Astrocyte of the cerebellum (primary cell): ENCODE measurements at regions not wholly inside any gene's neighbourhood (a gene's known extent, or its start where the extent isn't known, plus 50 kb on each side); places are given as distances from the start of the nearest gene placed in this dataset.
A peak's percentile ranks its signal among the peaks of the same experiment; 100 is the strongest.
"Not testable (repeated sequence)": the region's sequence is repeated elsewhere in the genome, so short reads cannot be mapped to it uniquely, and the experiment has no call there.

ENCODE experiments used
- DNase-seq: peaks from one replicate; pipeline ENCODE4 v3.0.0-alpha.2; 2011; ENCODE audit warnings: low read depth
- H3K4me3 ChIP-seq: 2 replicates; pipeline ENCODE4 v1.5.1; 2011; ENCODE audit warnings: mild to moderate bottlenecking, low read depth, low read length, moderate library complexity
- in situ Hi-C: cut with HindIII; loops from 2 replicates; pipeline ENCODE4 v1.10.0; 2017; ENCODE audit warnings: low sequenced_read_pairs
- TF ChIP-seq, protein P1 (sequence below): IDR thresholded peaks from 2 replicates; pipeline ENCODE4 v1.5.1; 2012; ENCODE audit warnings: low read length, low read depth, moderate library complexity, mild to moderate bottlenecking; ENCODE audit errors: missing control alignments

DNA sequence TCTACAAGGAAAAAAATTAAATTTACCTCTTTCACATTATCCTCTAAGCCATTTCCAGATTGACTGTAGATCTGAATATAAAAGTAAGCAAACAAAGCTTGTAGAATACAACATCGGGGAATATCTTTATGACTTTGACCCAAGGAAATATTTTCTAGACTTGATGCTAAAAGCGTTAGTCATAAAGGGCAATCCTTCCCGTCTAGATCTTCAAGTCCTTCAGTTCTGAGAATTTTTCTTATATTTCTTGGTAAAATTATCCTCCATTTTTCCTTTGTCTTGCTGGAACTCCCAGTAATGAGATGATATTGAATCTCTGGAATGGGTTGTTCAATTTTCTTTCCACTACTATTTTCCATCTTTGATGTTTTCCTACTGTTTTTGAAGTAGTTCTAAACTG lies 77.8 kb upstream of the ZNF184 start:
- no peak for DNase-seq
- H3K4me3 ChIP-seq: no peak overlapping the region
- TF ChIP-seq, protein P1, sequence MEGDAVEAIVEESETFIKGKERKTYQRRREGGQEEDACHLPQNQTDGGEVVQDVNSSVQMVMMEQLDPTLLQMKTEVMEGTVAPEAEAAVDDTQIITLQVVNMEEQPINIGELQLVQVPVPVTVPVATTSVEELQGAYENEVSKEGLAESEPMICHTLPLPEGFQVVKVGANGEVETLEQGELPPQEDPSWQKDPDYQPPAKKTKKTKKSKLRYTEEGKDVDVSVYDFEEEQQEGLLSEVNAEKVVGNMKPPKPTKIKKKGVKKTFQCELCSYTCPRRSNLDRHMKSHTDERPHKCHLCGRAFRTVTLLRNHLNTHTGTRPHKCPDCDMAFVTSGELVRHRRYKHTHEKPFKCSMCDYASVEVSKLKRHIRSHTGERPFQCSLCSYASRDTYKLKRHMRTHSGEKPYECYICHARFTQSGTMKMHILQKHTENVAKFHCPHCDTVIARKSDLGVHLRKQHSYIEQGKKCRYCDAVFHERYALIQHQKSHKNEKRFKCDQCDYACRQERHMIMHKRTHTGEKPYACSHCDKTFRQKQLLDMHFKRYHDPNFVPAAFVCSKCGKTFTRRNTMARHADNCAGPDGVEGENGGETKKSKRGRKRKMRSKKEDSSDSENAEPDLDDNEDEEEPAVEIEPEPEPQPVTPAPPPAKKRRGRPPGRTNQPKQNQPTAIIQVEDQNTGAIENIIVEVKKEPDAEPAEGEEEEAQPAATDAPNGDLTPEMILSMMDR: no peak
- in situ Hi-C loops: no loop called here

DNA sequence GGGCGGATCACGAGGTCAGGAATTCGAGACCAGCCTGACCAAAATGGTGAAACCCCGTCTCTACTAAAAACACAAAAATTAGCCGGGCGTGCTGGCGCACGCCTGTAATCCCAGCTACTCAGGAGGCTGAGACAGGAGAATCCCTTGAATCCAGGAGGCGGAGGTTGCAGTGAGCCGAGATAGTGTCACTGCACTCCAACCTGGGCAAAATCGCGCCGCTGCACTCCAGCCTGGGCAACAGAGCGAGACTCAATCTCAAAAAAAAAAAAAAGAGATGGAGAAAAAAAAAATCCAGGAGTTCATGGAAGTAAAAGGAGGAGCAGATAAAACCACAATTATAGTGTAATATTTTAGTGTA lies 76.3 kb upstream of the ZNF184 start:
- in situ Hi-C loops, H3K4me3 ChIP-seq, DNase-seq: not testable (repeated sequence)

DNA sequence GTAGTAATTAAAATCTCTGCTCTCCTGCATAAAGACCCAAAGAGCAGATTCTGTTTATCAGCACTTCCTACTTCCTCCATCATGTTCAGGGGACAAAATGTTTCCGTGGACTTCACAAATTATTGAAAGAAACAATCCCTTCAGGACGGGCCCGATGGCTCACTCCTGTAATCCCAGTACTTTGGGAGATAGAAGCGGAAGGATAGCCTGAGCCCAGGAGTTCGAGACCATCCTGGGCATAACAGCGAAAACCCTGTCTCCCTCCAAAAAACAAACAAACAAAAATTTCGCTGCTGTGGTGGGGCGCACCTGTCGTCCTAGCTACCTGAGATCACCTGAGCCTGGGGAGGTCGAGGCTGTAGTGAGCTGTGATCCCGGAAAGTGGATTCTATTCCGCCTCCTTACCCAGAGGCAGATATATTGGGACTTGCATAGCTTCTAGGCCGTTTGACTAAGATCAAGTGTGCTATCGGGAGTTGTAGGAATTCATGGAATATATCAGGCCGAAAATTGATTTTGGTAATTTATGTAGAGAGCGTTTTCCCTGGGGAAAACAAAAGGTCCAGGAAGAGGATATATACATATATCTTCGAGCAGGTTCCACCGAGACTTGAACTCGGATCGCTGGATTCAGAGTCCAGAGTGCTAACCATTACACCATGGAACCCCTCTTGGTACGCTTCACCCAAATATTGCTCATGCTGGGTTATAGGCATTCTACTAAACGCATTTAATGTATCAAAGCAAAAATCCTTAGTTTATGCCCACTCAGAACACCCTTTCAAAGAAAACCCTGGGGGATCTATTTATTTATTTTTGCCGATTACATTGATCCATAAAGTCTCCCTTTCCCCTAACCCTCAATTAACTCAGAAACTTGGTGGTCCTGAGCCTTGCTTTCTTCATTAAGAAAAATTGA lies 74.5 kb upstream of the ZNF184 start:
- peak overlapping the region; percentile 41 for H3K4me3 ChIP-seq
- in situ Hi-C loops: no loop called here
- DNase-seq: no peak
- TF ChIP-seq, protein P1: no peak

DNA sequence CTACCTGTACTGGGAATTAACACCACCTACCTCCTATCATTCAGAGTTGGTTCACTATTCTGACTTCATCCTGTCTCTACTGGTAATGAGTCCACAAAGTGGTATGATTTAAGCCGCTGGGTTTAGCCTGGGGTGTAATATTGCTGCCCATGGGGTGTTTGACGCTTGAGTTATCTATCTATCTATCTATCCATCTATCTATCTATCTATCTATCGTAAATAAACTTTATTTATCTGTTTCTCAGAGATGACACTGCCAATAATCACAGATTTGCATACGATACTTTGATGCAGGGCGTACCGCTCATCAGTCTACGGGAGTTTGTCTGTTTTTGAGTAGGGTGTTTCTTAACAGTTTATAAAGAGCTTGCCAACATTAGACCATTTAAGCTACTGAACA lies 73.6 kb upstream of the ZNF184 start:
- in situ Hi-C loops: no loop called here
- H3K4me3 ChIP-seq: no peak overlapping the region
- TF ChIP-seq, protein P1: no peak
- DNase-seq: no peak

DNA sequence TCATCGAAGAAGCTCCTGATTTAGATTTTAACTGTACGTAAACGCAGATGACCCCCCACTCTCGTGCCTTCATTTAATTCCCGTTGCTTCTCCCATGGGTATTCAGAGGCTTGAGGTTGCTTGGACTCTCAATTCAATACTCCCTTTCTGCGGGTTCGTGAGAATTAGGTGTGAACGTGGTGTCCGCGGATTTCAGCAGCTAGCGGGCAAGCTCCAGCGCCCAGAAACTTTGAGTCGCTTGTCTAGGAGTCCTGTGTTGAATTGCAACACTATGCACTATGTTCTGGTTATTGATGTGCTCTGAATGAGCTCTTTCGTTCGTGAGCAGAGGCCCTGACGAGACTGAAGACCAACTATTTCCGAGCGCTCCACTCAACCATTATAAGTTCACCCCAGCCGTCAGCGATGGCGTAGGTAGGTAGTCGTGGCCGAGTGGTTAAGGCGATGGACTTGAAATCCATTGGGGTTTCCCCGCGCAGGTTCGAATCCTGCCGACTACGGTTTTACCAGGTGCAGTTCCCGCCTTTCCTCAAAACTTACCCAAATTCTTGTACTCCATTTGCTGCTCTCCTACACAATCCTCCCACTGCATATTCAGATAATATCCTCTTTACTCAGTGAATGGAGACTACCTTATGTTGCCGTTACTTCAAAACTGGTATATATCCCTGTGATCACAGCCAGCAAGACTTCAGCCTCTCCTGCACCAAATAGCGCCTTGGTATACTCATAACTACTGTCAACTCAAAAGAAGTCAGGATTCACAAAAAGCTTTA lies 72.6 kb upstream of the ZNF184 start:
- H3K4me3 ChIP-seq: peak overlapping the region; percentile 39
- no peak for DNase-seq
- in situ Hi-C loops: no loop called here
- TF ChIP-seq, protein P1: no peak

DNA sequence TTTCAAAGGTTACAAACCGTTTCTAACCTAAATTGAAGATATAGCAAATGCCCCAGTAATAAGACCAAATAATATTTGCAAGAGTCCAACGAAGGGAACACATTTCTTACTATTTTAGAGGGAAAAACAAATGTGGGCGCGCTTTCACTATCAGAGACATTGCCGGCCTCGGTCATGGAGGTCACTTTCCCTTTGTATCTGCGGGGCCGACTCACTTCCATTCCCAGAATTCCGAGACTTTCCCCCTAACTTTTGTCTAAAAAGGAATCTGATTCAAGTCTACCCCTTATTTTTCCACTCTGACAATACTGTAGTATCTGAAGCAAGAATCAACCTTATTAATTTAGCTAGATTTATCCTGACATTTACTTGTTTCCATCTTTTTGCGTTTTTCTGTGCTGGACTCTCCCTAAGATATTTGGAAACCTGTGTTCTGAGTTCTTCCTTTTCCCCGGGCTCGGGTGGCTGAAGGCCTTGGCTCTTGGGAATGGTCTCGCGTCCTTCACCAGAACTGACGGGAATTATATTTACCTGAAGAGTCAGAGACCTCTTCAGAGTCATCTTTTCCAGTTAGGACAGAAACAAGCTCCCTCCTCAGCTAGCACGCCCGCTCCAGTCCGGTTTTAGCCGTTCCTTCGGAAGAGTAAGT lies 71.8 kb upstream of the ZNF184 start:
- in situ Hi-C loops: no loop called here
- no peak for DNase-seq
- TF ChIP-seq, protein P1: no peak
- H3K4me3 ChIP-seq: peak overlapping the region; percentile 39

DNA sequence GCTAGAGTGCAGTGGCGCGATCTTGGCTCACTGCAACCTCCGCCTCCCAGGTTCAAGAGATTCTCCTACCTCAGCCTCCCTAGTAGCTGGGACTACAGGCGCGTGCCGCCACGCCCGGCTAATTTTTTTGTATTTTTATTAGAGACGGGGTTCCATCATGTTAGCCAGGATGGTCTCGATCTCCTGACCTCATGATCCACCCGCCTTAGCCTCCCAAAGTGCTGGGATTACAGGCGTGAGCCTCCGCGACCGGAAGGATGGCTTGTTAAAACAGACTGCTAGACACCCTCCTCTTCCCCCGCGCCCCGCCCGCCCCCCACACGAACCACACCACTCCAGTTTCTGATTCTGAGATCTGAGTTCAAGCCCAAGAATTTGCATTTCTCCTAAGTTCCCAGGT lies 71.2 kb upstream of the ZNF184 start:
- DNase-seq, in situ Hi-C loops: not testable (repeated sequence)
- peak overlapping the region; percentile 39 for H3K4me3 ChIP-seq
